ENCODE measurements at regions not wholly inside any gene's neighbourhood (a gene's known extent, or its start where the extent isn't known, plus 50 kb on each side); places are given as distances from the start of the nearest gene placed in this dataset.

DNA sequence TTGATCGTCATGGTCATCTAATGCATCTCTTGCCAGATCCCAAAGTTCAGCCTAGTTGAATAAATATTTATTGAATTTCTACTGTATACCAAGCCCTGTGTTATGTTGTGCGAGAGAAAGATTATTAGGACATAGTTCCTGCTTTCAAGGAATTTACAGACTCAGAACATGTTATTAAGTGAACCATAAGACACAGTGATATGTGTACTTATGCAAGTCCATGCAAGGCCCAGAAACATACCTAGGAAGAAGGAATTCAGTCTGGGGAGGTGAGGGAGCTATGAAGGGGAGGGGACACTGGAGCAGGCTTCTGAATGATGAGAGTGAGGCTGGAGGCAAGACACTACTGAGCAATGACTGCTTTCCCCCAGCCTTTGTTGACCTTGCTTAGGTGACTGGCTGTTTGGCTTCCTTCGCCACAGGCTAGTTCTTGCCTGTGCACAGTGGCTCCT lies 81.4 kb downstream of the ACAA2 start:
- Histone ChIP-seq H3K9me3 (ENCODE audit: insufficient read depth, low read length) (no peaks in the 10 kb centered on the region), H2AFZ (ENCODE audit: low read depth, low read length) (no peak overlapping the region), H3K36me3 (replicated peaks; ENCODE audit: low read depth, low read length) (no peaks in the 10 kb centered on the region), H3K4me2 (ENCODE audit: low read length) (no peak overlapping the region), H4K20me1 (ENCODE audit: insufficient read depth, low read length) (no peaks in the 10 kb centered on the region), H3K4me1 (ENCODE audit: low read length) (peaks cover 25% of the 10 kb centered on the region), H3K27ac (ENCODE audit: low read length) (no peak overlapping the region), H3K4me3 (ENCODE audit: low read length) (no peak overlapping the region), H3K9ac (ENCODE audit: low read length) (no peak overlapping the region), H3K27me3 (ENCODE audit: low read depth, low read length) (peaks cover 4% of the 10 kb centered on the region), H3K79me2 (ENCODE audit: low read length) (no peaks in the 10 kb centered on the region)
- TF ChIP-seq CTCF (IDR thresholded peaks at IDR 0.05; ENCODE audit: low read depth, low read length) (no peak), EZH2phosphoT487 (IDR thresholded peaks at IDR 0.05; ENCODE audit: low read depth) (no peak)

GRCh38 chr18:49731421-49731841 lies 81.9 kb downstream of the ACAA2 start:
- no peaks in the 10 kb centered on the region for H4K20me1 ChIP-seq (ENCODE audit: insufficient read depth, low read length)
- H3K27ac ChIP-seq (ENCODE audit: low read length), result no peak overlapping the region
- no peak overlapping the region for H3K4me2 ChIP-seq (ENCODE audit: low read length)
- no peak overlapping the region for H3K4me3 ChIP-seq (ENCODE audit: low read length)
- no peak overlapping the region for H2AFZ ChIP-seq (ENCODE audit: low read depth, low read length)
- no peaks in the 10 kb centered on the region for H3K36me3 ChIP-seq (replicated peaks; ENCODE audit: low read depth, low read length)
- peaks cover 25% of the 10 kb centered on the region for H3K4me1 ChIP-seq (ENCODE audit: low read length)
- H3K9ac ChIP-seq (ENCODE audit: low read length), result no peak overlapping the region
- H3K79me2 ChIP-seq (ENCODE audit: low read length), result no peaks in the 10 kb centered on the region
- H3K27me3 ChIP-seq (ENCODE audit: low read depth, low read length), result no peaks in the 10 kb centered on the region; the same call in 1 of the 2 replicates
- H3K9me3 ChIP-seq (ENCODE audit: insufficient read depth, low read length), result no peaks in the 10 kb centered on the region
- TF ChIP-seq CTCF (IDR thresholded peaks at IDR 0.05; ENCODE audit: low read depth, low read length) (no peak), EZH2phosphoT487 (IDR thresholded peaks at IDR 0.05; ENCODE audit: low read depth) (no peak)

DNA sequence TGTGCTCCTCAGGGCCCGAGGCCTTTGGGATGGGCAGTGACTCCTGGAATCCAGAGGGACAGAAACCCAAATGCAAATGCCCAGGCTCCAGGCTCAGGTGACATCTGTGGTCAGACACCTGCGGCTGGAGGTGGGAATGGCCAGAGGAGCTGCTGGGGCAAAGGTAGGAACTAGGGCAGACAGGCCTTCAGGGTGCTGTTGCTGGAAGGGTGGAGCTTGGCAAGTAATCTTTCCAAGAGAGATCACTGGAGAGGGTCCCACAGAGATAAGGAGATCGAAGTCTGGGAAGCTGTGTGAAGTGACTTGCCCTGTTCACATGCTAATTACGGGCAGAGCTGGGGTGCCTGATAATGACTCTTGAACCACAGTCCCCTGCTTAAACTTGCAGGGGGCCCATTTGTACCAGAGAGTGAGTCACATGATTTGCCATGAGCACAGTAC lies 82.4 kb downstream of the ACAA2 start:
- peaks cover 25% of the 10 kb centered on the region for H3K4me1 ChIP-seq (ENCODE audit: low read length)
- H3K9me3 ChIP-seq (ENCODE audit: insufficient read depth, low read length), result no peaks in the 10 kb centered on the region
- H3K36me3 ChIP-seq (replicated peaks; ENCODE audit: low read depth, low read length), result no peaks in the 10 kb centered on the region
- no peak overlapping the region for H3K27ac ChIP-seq (ENCODE audit: low read length)
- no peaks in the 10 kb centered on the region; the same call in 1 of the 2 replicates for H3K27me3 ChIP-seq (ENCODE audit: low read depth, low read length)
- no peaks in the 10 kb centered on the region for H3K79me2 ChIP-seq (ENCODE audit: low read length)
- H3K4me2 ChIP-seq (ENCODE audit: low read length), result no peak overlapping the region
- no peak overlapping the region for H3K4me3 ChIP-seq (ENCODE audit: low read length)
- H4K20me1 ChIP-seq (ENCODE audit: insufficient read depth, low read length), result no peaks in the 10 kb centered on the region
- TF ChIP-seq EZH2phosphoT487 (IDR thresholded peaks at IDR 0.05; ENCODE audit: low read depth) (no peak), CTCF (IDR thresholded peaks at IDR 0.05; ENCODE audit: low read depth, low read length) (no peak)
- no peak overlapping the region for H2AFZ ChIP-seq (ENCODE audit: low read depth, low read length)
- no peak overlapping the region for H3K9ac ChIP-seq (ENCODE audit: low read length)

DNA sequence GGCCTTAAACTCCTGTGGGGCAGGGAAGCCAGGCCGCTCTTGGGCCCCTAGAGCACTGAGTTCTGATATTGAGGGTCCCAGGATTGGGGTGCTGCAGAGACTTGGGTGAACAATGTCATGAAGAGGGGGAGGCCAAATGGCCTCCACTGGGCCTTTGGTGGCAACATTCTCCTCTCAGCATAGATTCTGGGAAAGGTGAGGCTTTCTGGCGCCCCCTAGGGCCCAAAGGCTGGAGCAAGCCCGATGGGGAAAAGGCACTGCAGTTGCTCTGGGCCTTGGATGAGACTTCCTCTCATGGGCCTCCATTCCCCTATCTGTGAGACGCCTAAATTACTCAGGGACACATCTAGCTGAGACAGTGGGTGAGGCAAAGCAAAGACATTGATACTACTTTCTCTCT lies 84.8 kb downstream of the ACAA2 start:
- no peaks in the 10 kb centered on the region for H3K36me3 ChIP-seq (replicated peaks; ENCODE audit: low read depth, low read length)
- H3K4me1 ChIP-seq (ENCODE audit: low read length), result peaks cover 3% of the 10 kb centered on the region; the same call in 1 of the 2 replicates
- H3K9me3 ChIP-seq (ENCODE audit: insufficient read depth, low read length), result no peaks in the 10 kb centered on the region
- no peaks in the 10 kb centered on the region for H4K20me1 ChIP-seq (ENCODE audit: insufficient read depth, low read length)
- H3K4me3 ChIP-seq (ENCODE audit: low read length), result no peak overlapping the region
- H3K79me2 ChIP-seq (ENCODE audit: low read length), result no peaks in the 10 kb centered on the region
- H3K27ac ChIP-seq (ENCODE audit: low read length), result no peak overlapping the region
- TF ChIP-seq EZH2phosphoT487 (IDR thresholded peaks at IDR 0.05; ENCODE audit: low read depth) (no peak), CTCF (IDR thresholded peaks at IDR 0.05; ENCODE audit: low read depth, low read length) (peak; percentile 92)
- H2AFZ ChIP-seq (ENCODE audit: low read depth, low read length), result no peak overlapping the region
- no peak overlapping the region for H3K9ac ChIP-seq (ENCODE audit: low read length)
- no peak overlapping the region for H3K4me2 ChIP-seq (ENCODE audit: low read length)
- peaks cover 8% of the 10 kb centered on the region for H3K27me3 ChIP-seq (ENCODE audit: low read depth, low read length)
